Omental fat pad (tissue), 3 donors: ENCODE measurements at regions not wholly inside any gene's neighbourhood (a gene's known extent, or its start where the extent isn't known, plus 50 kb on each side); places are given as distances from the start of the nearest gene placed in this dataset.

ENCODE experiments used
- ATAC-seq: fragments of 150-250 bp; one replicate; pipeline ENCODE4 v1.9.1; 2016; ENCODE audit warnings: mild to moderate bottlenecking, moderate library complexity; ENCODE audit not compliant: low FRiP score
- DNase-seq: peaks from one replicate; pipeline ENCODE4 v3.0.0-alpha.2; 2019; ENCODE audit warnings: low spot score
- CTCF ChIP-seq, 3 donors: fragments of 450-650 bp; IDR thresholded peaks; one replicate each; pipeline ENCODE4 v1.5.1; 2016 to 2017; ENCODE audit warnings: antibody characterized with exemption in 3 of 3, mild to moderate bottlenecking in 3 of 3, moderate library complexity in 2 of 3

GRCh38 chr21:16159213-16159970, 429.6 kb downstream of the USP25 start:
- DNase-seq, result no peak
- no peak for TF ChIP-seq CTCF (IDR thresholded peaks at IDR 0.05)
- no peak for ATAC-seq

- no peak for DNase-seq
- ATAC-seq, result no peak
- TF ChIP-seq CTCF (IDR thresholded peaks at IDR 0.05), result no peak
Measured at GRCh38 chr21:16159971-16160350, 430.2 kb downstream of the USP25 start.

- ATAC-seq (no peak), DNase-seq (no peak)
- no peak for TF ChIP-seq CTCF (IDR thresholded peaks at IDR 0.05)
Measured at GRCh38 chr21:16162953-16163352, 433.2 kb downstream of the USP25 start.

- peak; percentile 84 for ATAC-seq
- no peak for DNase-seq
- TF ChIP-seq CTCF (IDR thresholded peaks at IDR 0.05), result no peak
Measured at GRCh38 chr21:16169102-16169511, 439.3 kb downstream of the USP25 start.

GRCh38 chr21:16169779-16170178, 440.0 kb downstream of the USP25 start:
- no peak for DNase-seq
- no peak for TF ChIP-seq CTCF (IDR thresholded peaks at IDR 0.05)
- no peak for ATAC-seq

GRCh38 chr21:16176570-16176969, 446.8 kb downstream of the USP25 start:
- DNase-seq (no peak), ATAC-seq (no peak)
- no peak for TF ChIP-seq CTCF (IDR thresholded peaks at IDR 0.05)

GRCh38 chr21:16177532-16177931, 447.8 kb downstream of the USP25 start:
- no peak for ATAC-seq
- no peak for DNase-seq
- no peak for TF ChIP-seq CTCF (IDR thresholded peaks at IDR 0.05)
